Brain microvascular endothelial cell (primary cell): ENCODE measurements at regions not wholly inside any gene's neighbourhood (a gene's known extent, or its start where the extent isn't known, plus 50 kb on each side); places are given as distances from the start of the nearest gene placed in this dataset.
"Not testable (repeated sequence)": the region's sequence is repeated elsewhere in the genome, so short reads cannot be mapped to it uniquely, and the experiment has no call there.

Source experiments
- DNase-seq: peaks from one replicate; pipeline ENCODE4 v3.0.0-alpha.2; 2020
- H3K27ac ChIP-seq: fragments of 250-450 bp; sonication (Bioruptor Pico); 2 replicates; pipeline ENCODE4 v1.5.1; 2020; ENCODE audit warnings: mild to moderate bottlenecking, moderate library complexity
- H3K27me3 ChIP-seq: fragments of 250-450 bp; sonication (Bioruptor Pico); replicated peaks from 2 replicates; pipeline ENCODE4 v1.5.1; 2020; ENCODE audit warnings: mild to moderate bottlenecking
- H3K36me3 ChIP-seq: fragments of 250-450 bp; sonication (Bioruptor Pico); replicated peaks from 2 replicates; pipeline ENCODE4 v1.5.1; 2020; ENCODE audit warnings: mild to moderate bottlenecking
- H3K4me3 ChIP-seq: 2 replicates; pipeline ENCODE4 v1.5.1; 2011; ENCODE audit warnings: low read depth, mild to moderate bottlenecking, control low read depth, low read length, moderate library complexity
- in situ Hi-C: cut with HindIII; loops from 2 replicates; pipeline ENCODE4 v1.10.0; 2017; ENCODE audit warnings: low sequenced_read_pairs, low pct_ligation_motif_present
- TF ChIP-seq, protein P1 (sequence below): IDR thresholded peaks from 2 replicates; pipeline ENCODE4 v1.5.1; 2011; ENCODE audit warnings: low read depth, mild to moderate bottlenecking, moderate library complexity, low read length, control low read depth, inconsistent platforms; ENCODE audit errors: missing control alignments

DNA sequence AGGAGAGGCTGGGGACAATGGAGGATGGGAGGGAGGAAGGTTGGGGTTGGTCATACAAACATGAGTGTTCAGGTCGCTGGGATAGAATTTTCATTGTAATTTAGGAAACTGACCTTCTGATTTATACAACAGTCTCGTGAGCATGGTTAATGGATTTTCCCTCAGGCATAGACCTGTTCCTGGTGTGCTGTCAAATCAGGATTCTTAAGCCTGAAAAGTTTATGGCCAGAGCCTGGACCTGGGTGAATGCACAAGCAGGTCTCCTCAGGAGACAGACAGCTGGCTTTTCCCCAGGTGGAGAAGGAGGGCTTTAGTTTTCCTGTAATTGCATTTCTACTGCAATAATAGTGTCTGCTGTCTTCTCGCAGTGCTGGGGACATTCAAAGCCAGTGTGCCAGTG, 338.0 kb downstream of the SHQ1 start:
- no peaks in the 10 kb centered on the region for H3K27me3 ChIP-seq
- in situ Hi-C loops = no loop called here
- TF ChIP-seq, protein P1, sequence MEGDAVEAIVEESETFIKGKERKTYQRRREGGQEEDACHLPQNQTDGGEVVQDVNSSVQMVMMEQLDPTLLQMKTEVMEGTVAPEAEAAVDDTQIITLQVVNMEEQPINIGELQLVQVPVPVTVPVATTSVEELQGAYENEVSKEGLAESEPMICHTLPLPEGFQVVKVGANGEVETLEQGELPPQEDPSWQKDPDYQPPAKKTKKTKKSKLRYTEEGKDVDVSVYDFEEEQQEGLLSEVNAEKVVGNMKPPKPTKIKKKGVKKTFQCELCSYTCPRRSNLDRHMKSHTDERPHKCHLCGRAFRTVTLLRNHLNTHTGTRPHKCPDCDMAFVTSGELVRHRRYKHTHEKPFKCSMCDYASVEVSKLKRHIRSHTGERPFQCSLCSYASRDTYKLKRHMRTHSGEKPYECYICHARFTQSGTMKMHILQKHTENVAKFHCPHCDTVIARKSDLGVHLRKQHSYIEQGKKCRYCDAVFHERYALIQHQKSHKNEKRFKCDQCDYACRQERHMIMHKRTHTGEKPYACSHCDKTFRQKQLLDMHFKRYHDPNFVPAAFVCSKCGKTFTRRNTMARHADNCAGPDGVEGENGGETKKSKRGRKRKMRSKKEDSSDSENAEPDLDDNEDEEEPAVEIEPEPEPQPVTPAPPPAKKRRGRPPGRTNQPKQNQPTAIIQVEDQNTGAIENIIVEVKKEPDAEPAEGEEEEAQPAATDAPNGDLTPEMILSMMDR = no peak
- no peaks in the 10 kb centered on the region for H3K36me3 ChIP-seq
- no peak overlapping the region for H3K4me3 ChIP-seq
- DNase-seq = no peak
- H3K27ac ChIP-seq = no peak overlapping the region

DNA sequence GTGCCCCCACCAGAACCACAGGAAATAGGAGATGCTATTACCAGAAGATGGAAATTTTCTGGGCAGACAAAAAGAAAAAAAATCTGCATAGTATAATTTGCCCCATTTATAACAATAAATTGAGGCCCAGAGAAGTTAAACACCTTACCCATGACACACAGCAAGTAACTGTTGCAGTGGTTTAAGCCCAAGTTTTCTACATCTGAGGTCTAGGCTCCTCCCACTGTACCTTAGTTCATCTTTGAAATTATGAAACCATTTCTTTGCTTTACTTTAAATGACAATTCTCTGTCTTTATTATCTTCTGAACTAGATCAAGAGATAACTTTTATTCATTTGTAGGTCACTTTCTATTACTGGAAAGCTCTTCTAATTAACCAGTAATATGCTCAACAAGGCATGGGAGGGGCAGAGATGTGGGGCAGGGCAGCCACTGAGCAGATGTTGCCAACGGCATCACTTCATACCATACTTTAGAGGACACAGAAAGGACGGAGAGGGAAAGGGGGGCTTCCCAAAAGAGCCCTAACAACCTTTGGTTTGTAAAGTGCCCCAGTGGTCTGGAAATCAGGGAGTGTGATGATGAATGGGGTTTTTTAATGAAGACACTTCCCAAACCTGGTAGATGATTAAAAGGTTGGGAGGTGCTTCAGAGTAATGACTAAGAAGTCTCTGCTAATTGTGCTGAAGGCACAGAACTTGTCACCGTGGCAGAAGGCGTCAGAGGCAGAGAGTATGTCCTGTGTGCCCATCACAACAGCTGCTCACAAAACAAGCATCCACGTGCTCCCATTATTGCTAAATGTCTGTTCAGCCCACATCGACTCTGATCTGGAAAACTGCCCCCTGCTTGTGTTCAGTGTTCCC, 342.5 kb downstream of the SHQ1 start:
- TF ChIP-seq, protein P1 = no peak
- no peak for DNase-seq
- in situ Hi-C loops = no loop called here

DNA sequence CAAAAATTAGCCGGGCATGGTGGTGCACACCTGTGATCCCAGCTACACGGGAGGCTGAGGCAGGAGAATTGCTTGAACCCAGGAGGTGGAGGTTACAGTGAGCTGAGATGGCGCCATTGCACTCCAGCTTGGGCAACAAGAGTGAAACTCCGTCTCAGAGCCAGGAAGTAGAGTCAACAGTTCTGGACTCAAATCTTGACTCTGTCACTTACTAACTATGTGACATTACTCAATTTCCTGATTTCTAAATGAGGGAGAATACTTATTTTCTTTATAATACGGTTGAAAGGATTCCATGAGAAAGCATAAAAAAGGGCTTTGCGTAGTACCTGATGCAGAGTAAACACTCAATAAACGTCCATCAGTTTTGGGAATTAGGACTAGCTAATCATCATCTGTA, 350.7 kb downstream of the SHQ1 start:
- H3K4me3 ChIP-seq, DNase-seq, H3K27me3 ChIP-seq, in situ Hi-C loops, H3K27ac ChIP-seq, H3K36me3 ChIP-seq: not testable (repeated sequence)

More for the DNA sequence above, 342.5 kb downstream of the SHQ1 start:
- H3K4me3 ChIP-seq = no peak overlapping the region
- no peaks in the 10 kb centered on the region for H3K27me3 ChIP-seq
- H3K36me3 ChIP-seq = no peaks in the 10 kb centered on the region
- no peak overlapping the region for H3K27ac ChIP-seq

DNA sequence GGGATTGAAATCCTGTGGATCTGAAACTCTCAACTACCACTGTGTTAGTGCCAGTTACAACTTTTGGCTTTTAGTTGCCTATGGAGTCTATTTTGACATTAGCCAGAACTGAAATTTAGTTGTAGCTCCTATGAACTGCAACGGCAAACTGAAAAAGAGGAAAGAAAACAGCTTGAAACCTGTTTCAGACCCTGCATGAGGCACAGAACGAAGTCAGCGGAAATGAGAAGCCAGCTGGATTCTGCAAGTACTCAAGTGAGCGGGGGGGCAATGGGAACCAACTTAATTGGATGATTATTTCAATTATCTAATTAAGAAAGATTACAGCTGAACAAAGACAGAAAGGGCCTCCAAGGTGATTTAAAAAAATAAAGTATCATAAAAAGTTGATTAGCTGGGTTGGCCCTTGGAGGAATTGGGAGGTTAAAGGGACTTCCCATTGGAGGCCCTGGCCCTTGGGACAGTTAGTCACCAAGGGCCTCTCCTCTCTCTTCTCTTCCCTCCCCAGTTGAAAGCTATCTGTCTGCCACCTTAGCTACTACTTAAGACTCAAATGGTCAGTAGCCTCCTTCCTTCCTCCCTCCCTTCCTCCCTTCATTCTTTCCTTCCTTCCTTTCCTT, 352.1 kb downstream of the SHQ1 start:
- Histone ChIP-seq H3K4me3 (no peak overlapping the region), H3K27ac (no peak overlapping the region), H3K36me3 (no peaks in the 10 kb centered on the region), H3K27me3 (no peaks in the 10 kb centered on the region)
- no peak for DNase-seq
- TF ChIP-seq, protein P1 = no peak
- in situ Hi-C loops = no loop called here

DNA sequence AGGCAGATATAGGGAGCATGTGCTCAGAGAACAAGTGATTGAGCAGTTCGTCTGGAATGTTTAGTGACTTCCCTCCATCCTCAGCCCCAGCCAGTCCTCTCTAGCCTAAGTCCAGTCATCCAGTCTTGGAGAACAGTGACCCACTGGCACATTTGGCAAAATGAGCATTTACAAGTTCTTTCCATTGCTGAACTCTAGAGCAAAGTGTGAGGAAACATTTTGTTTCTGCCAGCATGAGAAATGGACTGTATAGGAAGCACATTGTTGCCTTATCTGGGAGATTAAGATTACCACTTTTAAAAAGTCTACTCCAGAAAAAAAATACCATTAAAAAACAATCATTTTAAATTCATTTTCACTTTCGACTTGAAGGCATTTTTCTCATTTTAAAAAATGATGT, 353.6 kb downstream of the SHQ1 start:
- H3K36me3 ChIP-seq = no peaks in the 10 kb centered on the region
- TF ChIP-seq, protein P1 = no peak
- no peak overlapping the region for H3K4me3 ChIP-seq
- no peak overlapping the region for H3K27ac ChIP-seq
- H3K27me3 ChIP-seq = no peaks in the 10 kb centered on the region
- no peak for DNase-seq
- in situ Hi-C loops = no loop called here

DNA sequence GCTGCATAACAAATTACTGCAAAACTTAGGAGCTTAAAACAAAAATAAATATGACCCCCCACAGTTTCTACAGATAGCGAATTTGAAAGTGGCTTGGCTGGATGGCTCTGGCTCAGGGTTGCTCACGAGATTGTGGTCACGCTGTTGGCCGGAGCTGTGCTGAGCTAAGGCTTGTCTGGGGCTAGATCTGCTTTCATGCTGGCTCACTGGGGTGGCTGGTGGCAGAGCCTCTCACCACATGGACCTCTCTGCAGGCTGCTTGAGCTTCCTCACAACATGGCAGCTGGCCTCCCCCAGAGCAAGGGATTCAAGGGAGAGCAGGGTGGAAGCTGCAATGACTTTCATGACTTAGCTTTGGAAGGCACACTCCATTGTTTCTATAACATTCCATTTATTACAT, 354.1 kb downstream of the SHQ1 start:
- Histone ChIP-seq H3K27me3 (no peaks in the 10 kb centered on the region), H3K36me3 (no peaks in the 10 kb centered on the region), H3K4me3 (no peak overlapping the region), H3K27ac (no peak overlapping the region)
- in situ Hi-C loops = no loop called here
- TF ChIP-seq, protein P1 = no peak
- no peak for DNase-seq
